ENCODE measurements at regions not wholly inside any gene's neighbourhood (a gene's known extent, or its start where the extent isn't known, plus 50 kb on each side); places are given as distances from the start of the nearest gene placed in this dataset.

- DNase-seq (ENCODE audit: low read depth, low spot score): peak; percentile 4
These were observed 154.8 kb upstream of the PRSS58 start for GRCh38 chr7:142412551-142413193.

- no peak for DNase-seq (ENCODE audit: low read depth, low spot score)
These were observed 151.6 kb upstream of the PRSS58 start for GRCh38 chr7:142409471-142409870.

DNA sequence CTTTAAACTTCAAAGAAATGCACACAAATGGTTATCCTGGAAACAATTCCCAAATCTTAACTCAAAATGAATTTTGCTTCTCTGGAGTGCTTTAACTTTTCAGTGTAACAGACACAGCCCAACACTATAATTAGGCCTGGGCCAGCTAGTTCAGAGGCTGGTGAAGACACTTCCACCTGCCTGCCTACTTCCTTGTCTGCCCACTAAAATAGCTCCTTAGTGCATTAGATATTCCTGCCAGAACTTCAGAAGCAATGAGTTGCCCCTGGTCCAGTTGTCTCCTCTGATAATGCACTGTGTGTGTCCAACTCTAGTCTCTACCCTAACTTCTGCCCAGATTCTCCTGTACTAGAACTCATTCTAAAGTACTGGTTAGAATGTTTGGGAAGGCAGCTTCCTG is 150.9 kb upstream of the PRSS58 start:
- DNase-seq (ENCODE audit: low read depth, low spot score): no peak

GRCh38 chr7:142407939-142408570 is 150.2 kb upstream of the PRSS58 start:
- no peak for DNase-seq (ENCODE audit: low read depth, low spot score)

DNA sequence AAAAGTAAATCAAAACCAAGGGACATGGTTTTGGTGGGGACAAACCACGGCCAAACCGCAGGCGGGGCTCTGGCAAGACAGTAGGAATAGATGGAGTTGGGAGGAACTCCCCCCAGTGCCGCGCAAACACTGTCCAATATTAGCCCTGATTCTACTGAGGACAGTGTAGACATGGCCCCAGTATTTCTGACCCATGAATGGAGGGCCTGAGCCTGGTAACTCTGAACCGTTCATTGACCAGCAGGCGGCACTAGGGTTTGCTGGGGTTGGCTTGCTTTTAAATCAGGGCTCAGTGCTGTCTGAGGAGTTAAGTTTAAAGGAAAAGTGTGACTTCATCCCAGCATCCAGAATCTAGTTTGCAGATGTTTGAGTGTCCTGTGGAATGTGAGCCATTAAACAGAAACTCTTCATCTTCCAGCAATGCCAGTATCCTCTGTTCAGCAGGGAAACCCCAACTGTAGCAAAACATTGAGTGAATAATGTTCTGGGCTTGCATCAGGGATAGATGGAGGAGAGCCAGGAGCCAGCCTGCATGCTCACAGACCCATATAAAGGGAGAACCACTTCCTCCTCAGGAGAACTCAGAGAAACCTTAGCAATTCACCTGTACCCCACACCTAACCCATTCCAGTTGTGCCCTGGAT is 147.4 kb upstream of the PRSS58 start:
- DNase-seq (ENCODE audit: low read depth, low spot score): no peak

DNA sequence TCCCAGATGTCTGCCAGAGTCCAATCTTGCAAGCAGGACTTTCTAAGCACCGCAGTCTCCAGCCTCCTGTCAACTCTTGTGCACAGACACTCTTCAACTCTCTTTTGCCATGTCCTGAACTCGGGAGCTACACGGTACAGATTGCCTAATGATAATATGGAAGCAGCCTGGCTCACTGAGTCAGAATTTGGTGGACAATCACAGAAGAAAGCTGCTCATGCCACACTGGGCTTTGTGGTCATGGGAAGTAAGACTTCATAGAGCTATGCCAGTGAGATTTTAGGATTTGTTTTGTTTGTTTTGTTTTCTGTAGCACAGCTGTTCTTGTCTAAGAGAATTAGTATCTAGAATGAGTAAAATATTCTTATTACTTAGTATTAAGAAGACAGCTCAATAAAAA is 144.1 kb upstream of the PRSS58 start:
- DNase-seq (ENCODE audit: low read depth, low spot score): no peak

- DNase-seq (ENCODE audit: low read depth, low spot score): no peak
These were observed 142.2 kb upstream of the PRSS58 start for GRCh38 chr7:142400042-142400533.

DNA sequence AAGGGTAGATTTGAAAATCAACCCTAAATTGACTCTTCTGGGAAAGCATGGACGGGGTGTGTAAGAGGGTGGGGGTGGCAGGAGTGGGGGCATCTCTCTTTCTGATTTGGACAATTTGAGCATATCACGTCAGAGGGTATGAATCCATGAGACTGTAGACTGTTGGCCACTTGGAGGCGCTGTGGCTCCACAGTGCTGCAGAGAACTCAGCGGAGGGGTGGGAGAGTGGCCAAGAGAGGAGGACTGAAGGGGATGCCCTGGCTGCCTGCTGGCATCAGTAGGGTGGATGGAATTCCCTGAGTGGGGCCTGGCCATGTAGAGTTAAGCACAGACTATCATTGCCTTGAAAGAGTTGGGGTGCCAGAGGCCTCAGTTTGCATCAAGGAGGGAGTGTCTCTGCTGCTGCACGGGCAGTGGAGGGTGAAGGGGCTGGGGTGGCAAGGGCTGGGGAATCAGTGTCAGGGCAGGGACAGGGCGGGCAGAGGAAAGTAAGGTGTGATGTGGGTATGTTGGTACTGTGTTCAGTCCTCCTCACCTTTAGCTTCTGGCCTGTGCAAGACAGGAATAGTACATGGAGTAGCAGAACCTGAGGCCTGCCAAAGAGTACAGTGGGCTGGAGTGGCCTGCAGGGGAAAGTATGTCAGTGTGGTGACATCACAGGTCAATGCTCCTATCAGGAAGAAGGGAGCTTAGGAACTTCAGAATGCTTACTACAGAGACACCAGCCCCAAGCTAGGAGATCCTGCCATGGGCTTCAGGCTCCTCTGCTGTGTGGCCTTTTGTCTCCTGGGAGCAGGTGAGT is 133.5 kb upstream of the PRSS58 start:
- DNase-seq (ENCODE audit: low read depth, low spot score): no peak

DNA sequence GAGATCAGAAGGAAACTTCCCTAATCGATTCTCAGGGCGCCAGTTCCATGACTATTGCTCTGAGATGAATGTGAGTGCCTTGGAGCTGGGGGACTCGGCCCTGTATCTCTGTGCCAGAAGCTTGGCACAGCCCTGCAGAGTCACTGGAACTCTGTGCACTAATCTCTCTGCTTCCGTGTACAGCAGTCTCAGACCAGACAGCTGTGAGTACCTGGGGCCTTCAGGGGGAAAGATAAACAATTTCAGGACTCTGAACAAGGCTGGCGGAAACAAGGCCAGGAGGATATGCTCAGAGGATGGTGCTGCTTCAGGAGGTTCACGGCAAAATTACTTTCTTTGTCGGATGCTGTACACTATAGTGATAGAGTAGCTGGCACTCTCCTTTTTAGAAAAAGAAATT is 131.7 kb upstream of the PRSS58 start:
- DNase-seq (ENCODE audit: low read depth, low spot score): no peak

DNA sequence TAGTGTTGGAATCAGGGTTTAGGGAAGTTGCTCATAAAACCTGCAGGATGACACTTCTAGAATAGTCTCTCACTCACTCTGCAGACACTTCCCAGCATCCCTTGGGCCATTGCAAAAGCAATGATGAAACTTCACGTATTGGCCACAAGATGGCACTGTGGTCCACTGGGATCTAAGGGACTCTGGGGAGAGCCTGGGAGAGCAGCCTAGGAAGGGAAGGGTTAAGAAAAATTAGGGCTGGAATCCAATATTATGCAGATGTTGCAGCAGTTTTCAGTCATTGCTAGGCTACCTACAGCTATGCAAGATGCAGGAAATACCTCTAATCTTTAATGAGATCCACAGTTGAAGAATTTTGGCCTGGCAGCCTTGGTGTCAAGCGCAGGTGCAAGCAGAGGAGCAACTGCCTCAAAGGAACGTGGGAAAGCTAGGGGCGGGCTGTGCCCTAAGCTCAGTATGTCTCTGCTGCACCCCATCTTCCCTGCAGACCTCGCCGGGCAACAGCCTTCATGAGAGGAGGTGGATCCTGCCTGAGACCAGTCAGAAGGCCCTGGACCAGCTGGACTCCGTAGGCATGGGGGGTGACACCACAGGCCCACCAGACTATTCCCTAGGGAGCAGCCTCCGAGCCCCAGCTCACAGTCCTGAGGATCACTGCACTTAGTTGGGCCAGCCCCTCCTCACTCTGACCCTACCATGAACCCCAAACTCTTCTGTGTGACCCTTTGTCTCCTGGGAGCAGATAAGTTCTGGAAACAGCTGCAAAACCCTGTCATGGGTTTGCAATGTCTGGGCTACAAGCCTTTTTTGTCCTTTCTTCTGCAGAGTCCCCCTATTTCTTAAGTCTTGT is 127.9 kb upstream of the PRSS58 start:
- no peak for DNase-seq (ENCODE audit: low read depth, low spot score)

DNA sequence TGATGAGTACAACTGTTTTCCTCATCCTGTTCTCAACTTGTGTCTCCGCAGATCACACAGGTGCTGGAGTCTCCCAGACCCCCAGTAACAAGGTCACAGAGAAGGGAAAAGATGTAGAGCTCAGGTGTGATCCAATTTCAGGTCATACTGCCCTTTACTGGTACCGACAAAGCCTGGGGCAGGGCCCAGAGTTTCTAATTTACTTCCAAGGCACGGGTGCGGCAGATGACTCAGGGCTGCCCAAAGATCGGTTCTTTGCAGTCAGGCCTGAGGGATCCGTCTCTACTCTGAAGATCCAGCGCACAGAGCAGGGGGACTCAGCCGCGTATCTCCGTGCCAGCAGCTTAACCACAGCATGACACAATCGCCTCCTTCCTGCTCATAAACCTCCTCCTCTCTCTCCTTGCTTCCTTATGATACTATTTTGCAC is 126.7 kb upstream of the PRSS58 start:
- DNase-seq (ENCODE audit: low read depth, low spot score): no peak

DNA sequence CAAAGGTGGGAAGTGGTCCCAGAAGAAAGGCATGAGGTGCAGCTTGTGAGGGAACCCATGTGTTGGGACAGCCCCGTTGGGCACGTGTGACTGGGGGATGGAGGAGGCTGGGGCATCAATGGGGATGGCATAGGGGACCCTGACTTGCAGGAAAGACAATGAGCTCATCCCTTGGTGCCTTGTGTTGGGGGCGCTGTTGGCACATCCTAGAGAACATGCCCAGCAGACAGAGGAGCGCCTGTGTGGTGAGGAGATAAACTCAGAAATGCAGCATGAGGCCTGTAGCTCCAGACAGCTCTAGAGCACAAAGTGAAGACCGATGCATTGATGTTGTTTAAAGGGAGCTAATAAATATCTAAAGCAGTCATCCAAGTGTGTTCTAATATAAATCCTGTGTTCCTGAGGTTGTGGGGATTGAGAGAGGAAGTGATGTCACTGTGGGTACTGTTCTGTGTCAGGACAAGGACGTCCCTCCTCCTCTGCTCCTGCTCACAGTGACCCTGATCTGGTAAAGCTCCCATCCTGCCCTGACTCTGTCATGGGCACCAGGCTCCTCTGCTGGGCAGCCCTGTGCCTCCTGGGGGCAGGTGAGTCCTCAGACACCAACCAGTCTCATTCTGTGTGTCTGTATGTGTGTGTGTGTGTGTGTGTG is 126.1 kb upstream of the PRSS58 start:
- DNase-seq (ENCODE audit: low read depth, low spot score): no peak

- DNase-seq (ENCODE audit: low read depth, low spot score): no peak
These were observed 124.0 kb upstream of the PRSS58 start for GRCh38 chr7:142381727-142382390.

DNA sequence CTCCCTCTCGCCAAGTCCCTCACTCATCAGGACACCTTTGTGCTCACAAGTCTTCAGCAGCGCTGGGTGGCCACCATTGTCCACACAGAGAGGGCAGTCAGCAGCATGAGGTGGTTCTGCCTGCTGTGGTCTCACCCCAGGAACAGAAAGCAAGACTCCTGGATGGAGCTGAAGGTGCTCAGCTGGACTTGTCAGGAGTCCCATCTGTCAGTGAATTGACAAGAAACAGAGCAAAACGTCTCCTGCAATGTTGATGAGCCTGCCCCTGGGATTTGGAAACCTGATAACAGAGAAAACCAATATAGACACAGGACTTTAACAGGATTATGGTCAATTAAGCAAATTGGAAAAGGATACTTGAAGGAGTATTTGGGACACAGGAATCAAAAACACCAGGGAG is 122.2 kb upstream of the PRSS58 start:
- DNase-seq (ENCODE audit: low read depth, low spot score): no peak

- DNase-seq (ENCODE audit: low read depth, low spot score): no peak
These were observed 121.5 kb upstream of the PRSS58 start for GRCh38 chr7:142379201-142379885.

- DNase-seq (ENCODE audit: low read depth, low spot score): no peak
These were observed 119.7 kb upstream of the PRSS58 start for GRCh38 chr7:142377567-142377966.

GRCh38 chr7:142376356-142376997 is 118.6 kb upstream of the PRSS58 start:
- DNase-seq (ENCODE audit: low read depth, low spot score): no peak

- DNase-seq (ENCODE audit: low read depth, low spot score): no peak
These were observed 118.0 kb upstream of the PRSS58 start for GRCh38 chr7:142375710-142376313.

DNA sequence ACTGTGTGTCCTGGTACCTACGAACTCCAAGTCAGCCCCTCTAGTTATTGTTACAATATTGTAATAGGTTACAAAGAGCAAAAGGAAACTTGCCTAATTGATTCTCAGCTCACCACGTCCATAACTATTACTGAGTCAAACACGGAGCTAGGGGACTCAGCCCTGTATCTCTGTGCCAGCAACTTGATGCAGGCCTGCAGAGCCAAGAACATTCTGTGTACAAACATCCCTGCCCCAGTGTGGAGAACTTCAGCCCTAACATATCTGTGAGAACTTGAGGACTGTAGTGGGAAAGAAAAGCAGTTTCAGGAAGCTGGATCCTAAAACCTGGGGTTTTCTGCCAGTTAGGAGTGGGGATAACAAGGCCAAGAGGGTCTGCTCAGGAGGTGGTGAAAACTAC is 114.9 kb upstream of the PRSS58 start:
- DNase-seq (ENCODE audit: low read depth, low spot score): no peak

Data from activated CD4-positive, CD25-positive, alpha-beta regulatory T cell treated with anti-CD3 and anti-CD28 coated beads, Interleukin-2, amount 50 U/mL, for 16 hours (primary cell).